ENCODE measurements at regions not wholly inside any gene's neighbourhood (a gene's known extent, or its start where the extent isn't known, plus 50 kb on each side); places are given as distances from the start of the nearest gene placed in this dataset.

DNA sequence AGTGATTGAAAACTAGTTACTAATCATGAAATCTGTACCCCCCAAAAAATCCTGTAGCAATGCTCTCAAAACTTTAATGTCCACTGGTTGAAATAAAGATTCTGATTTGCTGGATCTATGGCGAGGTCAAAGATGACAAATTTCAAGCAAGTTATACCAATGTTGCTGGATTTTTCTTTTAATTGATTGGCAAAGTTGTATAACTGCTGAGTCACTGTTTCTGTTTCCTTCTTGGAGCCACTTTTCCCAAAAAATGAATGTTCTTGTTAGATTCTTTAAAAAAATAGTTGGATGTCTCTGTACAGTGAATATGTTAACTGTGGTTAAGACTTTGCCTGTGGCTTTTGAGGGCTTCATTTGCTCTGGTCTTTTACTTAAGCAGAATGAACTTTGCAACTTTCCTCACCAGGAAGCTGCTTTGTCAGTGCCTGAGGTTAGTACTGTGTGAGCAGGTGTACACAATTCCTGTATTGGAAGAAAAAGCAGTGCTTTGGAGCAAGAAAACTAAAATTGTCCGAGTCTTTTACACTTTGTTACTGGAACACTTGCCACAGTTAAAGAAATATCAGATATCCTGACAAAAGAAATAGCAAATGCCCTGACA lies 1211.9 kb downstream of the MRPL39 start:
- TF ChIP-seq ZFP37 (tag by site-specific recombination; IDR thresholded peaks at IDR 0.05) (no peak), ZNF658 (tag by site-specific recombination; IDR thresholded peaks at IDR 0.05) (no peak), ZNF776 (tag by site-specific recombination; IDR thresholded peaks at IDR 0.05; ENCODE audit: borderline replicate concordance) (no peak), ZEB2 (tag by site-specific recombination; IDR thresholded peaks at IDR 0.05) (no peak)

All from HEK293 (cell line).